Astrocyte (in vitro differentiated cells and primary cell): ENCODE measurements at regions not wholly inside any gene's neighbourhood (a gene's known extent, or its start where the extent isn't known, plus 50 kb on each side); places are given as distances from the start of the nearest gene placed in this dataset.
A peak's percentile ranks its signal among the peaks of the same experiment; 100 is the strongest.

Experiments used
- DNase-seq: peaks from one replicate; pipeline ENCODE4 v3.0.0-alpha.2; 2010; ENCODE audit warnings: low read depth
- FAIRE-seq: peaks from 2 replicates; lab custom pipeline; 2011; peaks lifted over from hg19 to GRCh38; lab: Jason Lieb, UNC
- H2AFZ ChIP-seq: 2 replicates; pipeline ENCODE4 v1.6.0; 2012; ENCODE audit warnings: low read depth, low read length, inconsistent platforms
- H3K27ac ChIP-seq: 2 replicates; pipeline ENCODE4 v1.5.1; 2011; ENCODE audit warnings: low read depth, low read length, inconsistent platforms
- H3K27me3 ChIP-seq: 2 replicates; pipeline ENCODE4 v1.6.0; 2011; ENCODE audit warnings: low read length, inconsistent platforms; ENCODE audit not compliant: insufficient read depth
- H3K36me3 ChIP-seq: 2 replicates; pipeline ENCODE4 v1.5.1; 2011; ENCODE audit warnings: low read length, inconsistent platforms; ENCODE audit not compliant: insufficient read depth
- H3K4me1 ChIP-seq: 2 replicates; pipeline ENCODE4 v1.5.1; 2011; ENCODE audit warnings: low read length, inconsistent platforms; ENCODE audit not compliant: insufficient read depth
- H3K4me2 ChIP-seq: 2 replicates; pipeline ENCODE4 v1.6.0; 2012; ENCODE audit warnings: low read length, inconsistent platforms
- H3K4me3 ChIP-seq: 2 replicates; pipeline ENCODE4 v1.5.1; 2011; ENCODE audit warnings: low read depth, mild to moderate bottlenecking, low read length, inconsistent platforms; ENCODE audit not compliant: insufficient read depth
- H3K79me2 ChIP-seq: 2 replicates; pipeline ENCODE4 v1.6.0; 2012; ENCODE audit warnings: mild to moderate bottlenecking, low read length, inconsistent platforms; ENCODE audit not compliant: insufficient read depth
- H3K9ac ChIP-seq: 2 replicates; pipeline ENCODE4 v1.6.0; 2012; ENCODE audit warnings: mild to moderate bottlenecking, low read length, inconsistent platforms
- H3K9me3 ChIP-seq: 2 replicates; pipeline ENCODE4 v1.5.1; 2012; ENCODE audit warnings: low read depth, mild to moderate bottlenecking, low read length, inconsistent platforms; ENCODE audit not compliant: insufficient read depth
- H4K20me1 ChIP-seq: 2 replicates; pipeline ENCODE4 v1.6.0; 2012; ENCODE audit warnings: low read length, inconsistent platforms; ENCODE audit not compliant: insufficient read depth
- H3K27ac Mint-ChIP-seq: one replicate; pipeline ENCODE4 v1.8.0; 2021; ENCODE audit warnings: mild to moderate bottlenecking, mixed read lengths; ENCODE audit not compliant: unreplicated experiment
- H3K27me3 Mint-ChIP-seq: one replicate; pipeline ENCODE4 v1.8.0; 2021; ENCODE audit warnings: low read depth, mixed read lengths; ENCODE audit not compliant: unreplicated experiment
- H3K36me3 Mint-ChIP-seq: one replicate; pipeline ENCODE4 v1.8.0; 2021; ENCODE audit warnings: low read depth, mixed read lengths; ENCODE audit not compliant: unreplicated experiment
- H3K4me1 Mint-ChIP-seq: one replicate; pipeline ENCODE4 v1.8.0; 2021; ENCODE audit warnings: low read depth, mixed read lengths; ENCODE audit not compliant: unreplicated experiment
- H3K4me3 Mint-ChIP-seq: one replicate; pipeline ENCODE4 v1.8.0; 2021; ENCODE audit warnings: mild to moderate bottlenecking, moderate library complexity, mixed read lengths; ENCODE audit not compliant: unreplicated experiment
- H3K9me3 Mint-ChIP-seq: one replicate; pipeline ENCODE4 v1.8.0; 2021; ENCODE audit warnings: mild to moderate bottlenecking, mixed read lengths; ENCODE audit not compliant: unreplicated experiment
- EZH2 ChIP-seq: IDR thresholded peaks from 2 replicates; pipeline ENCODE4 v1.6.1; 2012; ENCODE audit warnings: mild to moderate bottlenecking, low read length, inconsistent platforms; ENCODE audit not compliant: insufficient read depth
- TF ChIP-seq, protein P1 (sequence below): IDR thresholded peaks from 2 replicates; pipeline ENCODE4 v1.5.1; 2011; ENCODE audit warnings: low read depth, mild to moderate bottlenecking, inconsistent platforms, low read length, moderate library complexity; ENCODE audit not compliant: insufficient read depth

DNA sequence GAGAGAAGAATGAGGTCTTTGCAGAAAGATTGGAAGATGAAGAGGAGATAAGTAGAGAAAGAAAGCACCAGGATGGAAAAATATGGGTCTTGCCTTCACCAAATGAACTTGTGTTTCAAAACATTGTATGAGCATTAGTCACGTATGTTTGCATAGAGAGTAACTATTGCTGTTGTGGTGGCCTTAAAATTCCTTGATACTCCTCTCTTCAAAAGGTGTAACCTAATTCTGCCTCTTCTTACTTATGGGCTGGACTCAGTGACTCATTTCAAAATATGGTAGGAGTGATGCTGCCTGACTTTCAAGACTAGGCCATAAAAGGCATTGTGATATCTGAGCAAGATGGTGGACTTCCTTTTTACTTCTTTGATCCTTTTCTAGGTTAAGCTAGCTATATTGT, 228.7 kb upstream of the ZNF385D start:
- Histone ChIP-seq H3K36me3 (no peaks in the 10 kb centered on the region), H4K20me1 (no peaks in the 10 kb centered on the region), H3K27me3 (no peaks in the 10 kb centered on the region), H3K4me1 (peaks cover 3% of the 10 kb centered on the region), H3K9ac (no peak overlapping the region), H3K79me2 (no peaks in the 10 kb centered on the region), H3K27ac (peak overlapping the region; percentile 23), H2AFZ (peak overlapping the region; percentile 49), H3K4me2 (peak overlapping the region; percentile 28), H3K9me3 (no peaks in the 10 kb centered on the region), H3K4me3 (no peak overlapping the region)
- TF ChIP-seq, protein P1, sequence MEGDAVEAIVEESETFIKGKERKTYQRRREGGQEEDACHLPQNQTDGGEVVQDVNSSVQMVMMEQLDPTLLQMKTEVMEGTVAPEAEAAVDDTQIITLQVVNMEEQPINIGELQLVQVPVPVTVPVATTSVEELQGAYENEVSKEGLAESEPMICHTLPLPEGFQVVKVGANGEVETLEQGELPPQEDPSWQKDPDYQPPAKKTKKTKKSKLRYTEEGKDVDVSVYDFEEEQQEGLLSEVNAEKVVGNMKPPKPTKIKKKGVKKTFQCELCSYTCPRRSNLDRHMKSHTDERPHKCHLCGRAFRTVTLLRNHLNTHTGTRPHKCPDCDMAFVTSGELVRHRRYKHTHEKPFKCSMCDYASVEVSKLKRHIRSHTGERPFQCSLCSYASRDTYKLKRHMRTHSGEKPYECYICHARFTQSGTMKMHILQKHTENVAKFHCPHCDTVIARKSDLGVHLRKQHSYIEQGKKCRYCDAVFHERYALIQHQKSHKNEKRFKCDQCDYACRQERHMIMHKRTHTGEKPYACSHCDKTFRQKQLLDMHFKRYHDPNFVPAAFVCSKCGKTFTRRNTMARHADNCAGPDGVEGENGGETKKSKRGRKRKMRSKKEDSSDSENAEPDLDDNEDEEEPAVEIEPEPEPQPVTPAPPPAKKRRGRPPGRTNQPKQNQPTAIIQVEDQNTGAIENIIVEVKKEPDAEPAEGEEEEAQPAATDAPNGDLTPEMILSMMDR: no peak
- no peak for TF ChIP-seq EZH2
- DNase-seq (peak; percentile 72), FAIRE-seq (peak; percentile 64)
- Mint-ChIP-seq H3K4me1 (peaks cover 4% of the 10 kb centered on the region), H3K36me3 (peaks cover 2% of the 10 kb centered on the region), H3K9me3 (peaks cover 6% of the 10 kb centered on the region), H3K4me3 (no peak overlapping the region), H3K27ac (no peak overlapping the region), H3K27me3 (no peaks in the 10 kb centered on the region)

DNA sequence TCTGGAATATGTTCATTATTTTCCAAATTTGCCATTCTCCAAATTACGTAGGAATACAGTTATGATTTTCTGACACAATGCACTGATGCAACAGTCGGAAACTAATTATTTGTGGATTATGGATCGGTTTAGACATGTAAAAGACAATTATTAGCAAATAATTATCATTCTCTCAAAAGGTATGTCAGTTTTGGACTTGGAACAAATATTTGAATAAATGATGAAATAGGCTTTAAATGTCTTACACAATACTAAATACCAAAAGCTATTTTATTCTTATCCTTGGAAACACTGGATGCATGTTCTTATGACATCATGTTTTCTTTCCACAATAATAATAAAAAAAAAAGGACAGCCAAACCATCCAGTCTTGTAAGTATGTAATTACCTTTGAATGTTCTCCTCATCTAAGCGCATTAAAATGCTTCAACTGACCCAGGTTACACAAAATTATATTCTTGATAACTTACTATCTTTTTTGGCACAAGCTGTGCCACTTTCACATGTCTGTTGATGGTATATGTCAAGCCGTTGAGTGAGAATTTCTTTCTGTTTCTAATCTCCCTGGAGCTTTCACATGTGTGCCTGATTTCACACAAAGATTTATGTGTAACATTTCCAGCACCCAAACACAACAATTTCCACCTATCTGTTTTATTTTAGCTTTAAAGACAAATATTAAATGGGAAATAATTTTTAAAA, 238.5 kb upstream of the ZNF385D start:
- FAIRE-seq: no peak

More for the DNA sequence above, 238.5 kb upstream of the ZNF385D start:
- Histone ChIP-seq H3K9ac (no peak overlapping the region), H3K4me2 (no peak overlapping the region), H3K4me1 (no peaks in the 10 kb centered on the region), H3K79me2 (no peaks in the 10 kb centered on the region), H3K27ac (no peak overlapping the region), H4K20me1 (no peaks in the 10 kb centered on the region), H3K27me3 (no peaks in the 10 kb centered on the region), H3K36me3 (no peaks in the 10 kb centered on the region), H2AFZ (no peak overlapping the region), H3K4me3 (no peak overlapping the region), H3K9me3 (no peaks in the 10 kb centered on the region)
- no peak overlapping the region for H3K4me3 Mint-ChIP-seq
- no peak overlapping the region for H3K27ac Mint-ChIP-seq
- no peaks in the 10 kb centered on the region for H3K27me3 Mint-ChIP-seq
- no peak for DNase-seq
- H3K9me3 Mint-ChIP-seq: no peaks in the 10 kb centered on the region
- H3K36me3 Mint-ChIP-seq: no peaks in the 10 kb centered on the region
- H3K4me1 Mint-ChIP-seq: no peaks in the 10 kb centered on the region
- TF ChIP-seq, protein P1: no peak
- TF ChIP-seq EZH2: no peak
